HEK293 (cell line): ENCODE measurements at regions not wholly inside any gene's neighbourhood (a gene's known extent, or its start where the extent isn't known, plus 50 kb on each side); places are given as distances from the start of the nearest gene placed in this dataset.

Experiments used
- CTCF ChIA-PET: fragments of 350-600 bp; formaldehyde crosslinking; extraction: SDS; loops from one replicate; lab custom pipeline; 2021; ENCODE audit warnings: antibody characterized with exemption; lab: Yijun Ruan, JAX
- POLR2A ChIA-PET: fragments of 300-600 bp; formaldehyde crosslinking; extraction: SDS; loops from one replicate; lab custom pipeline; 2020; ENCODE audit warnings: antibody characterized with exemption, inconsistent platforms; lab: Yijun Ruan, JAX
- H3K27ac ChIP-seq: fragments of 200-500 bp; sonication (Bioruptor generic); 2 replicates; pipeline ENCODE4 v1.5.1; 2014; ENCODE audit warnings: low read depth, low read length, control low read depth, inconsistent platforms; ENCODE audit errors: extremely low read depth
- H3K36me3 ChIP-seq, 2 experiments: fragments of 200-500 bp in 1 of 2; sonication (Bioruptor generic) in 1 of 2; 1 replicate in 1 of 2; 2 replicates in 1 of 2; pipeline ENCODE4 v1.5.1; 2014 to 2017; ENCODE audit warnings: inconsistent platforms in 2 of 2, low read length in 2 of 2; ENCODE audit not compliant: control insufficient read depth in 2 of 2, insufficient read depth in 1 of 2
- H3K4me1 ChIP-seq: fragments of 200-500 bp; sonication (Bioruptor generic); 2 replicates; pipeline ENCODE4 v1.5.1; 2014; ENCODE audit warnings: mild to moderate bottlenecking, low read length, inconsistent platforms; ENCODE audit not compliant: control insufficient read depth, insufficient read depth
- H3K4me3 ChIP-seq: 2 replicates; pipeline ENCODE4 v1.5.1; 2011; ENCODE audit warnings: low read depth, mild to moderate bottlenecking, control low read depth, low read length, moderate library complexity
- H3K9me3 ChIP-seq: fragments of 200-500 bp; sonication (Bioruptor generic); 2 replicates; pipeline ENCODE4 v1.5.1; 2014; ENCODE audit warnings: low read depth, low read length, inconsistent platforms; ENCODE audit not compliant: control insufficient read depth, insufficient read depth
- AEBP2 ChIP-seq: fragments of 450-650 bp; formaldehyde crosslinking; IDR thresholded peaks from 2 replicates; pipeline ENCODE4 v1.5.1; 2016; ENCODE audit warnings: missing biosample characterization, missing genetic modification characterization, borderline replicate concordance
- BCL11A ChIP-seq: fragments of 450-650 bp; formaldehyde crosslinking; IDR thresholded peaks from 2 replicates; pipeline ENCODE4 v1.5.1; 2016; ENCODE audit warnings: low read depth, missing biosample characterization, missing genetic modification characterization
- GFI1B ChIP-seq: fragments of 450-650 bp; formaldehyde crosslinking; IDR thresholded peaks from 2 replicates; pipeline ENCODE4 v1.5.1; 2016; ENCODE audit warnings: missing biosample characterization, missing genetic modification characterization
- HOXA7 ChIP-seq: sonication (generic); formaldehyde crosslinking; IDR thresholded peaks from 2 replicates; pipeline ENCODE4 v1.8.1; 2022; ENCODE audit warnings: missing genetic modification reagents, borderline replicate concordance
- PBX3 ChIP-seq: sonication (generic); formaldehyde crosslinking; IDR thresholded peaks from 2 replicates; pipeline ENCODE4 v1.8.1; 2022; ENCODE audit warnings: mild to moderate bottlenecking, moderate library complexity, missing genetic modification reagents
- PRDM1 ChIP-seq: fragments of 450-650 bp; formaldehyde crosslinking; IDR thresholded peaks from 2 replicates; pipeline ENCODE4; 2016; ENCODE audit warnings: missing biosample characterization, missing genetic modification characterization
- ZBTB20 ChIP-seq: fragments of 450-650 bp; formaldehyde crosslinking; IDR thresholded peaks from 2 replicates; pipeline ENCODE4 v1.5.1; 2016; ENCODE audit warnings: missing biosample characterization, missing genetic modification characterization
- ZBTB49 ChIP-seq: fragments of 450-650 bp; formaldehyde crosslinking; IDR thresholded peaks from 2 replicates; pipeline ENCODE4 v1.5.1; 2016; ENCODE audit warnings: missing biosample characterization, missing genetic modification characterization, low read depth
- ZFP37 ChIP-seq: fragments of 450-650 bp; formaldehyde crosslinking; IDR thresholded peaks from 2 replicates; pipeline ENCODE4 v1.5.1; 2016; ENCODE audit warnings: missing biosample characterization, missing genetic modification characterization
- ZIC2 ChIP-seq: fragments of 450-650 bp; formaldehyde crosslinking; IDR thresholded peaks from 2 replicates; pipeline ENCODE4 v1.5.1; 2016; ENCODE audit warnings: missing biosample characterization, missing genetic modification characterization
- ZNF211 ChIP-seq: fragments of 450-650 bp; formaldehyde crosslinking; IDR thresholded peaks from 2 replicates; pipeline ENCODE4 v1.5.1; 2016; ENCODE audit warnings: low read depth, missing biosample characterization, missing genetic modification characterization
- ZNF274 ChIP-seq, 2 experiments: fragments of 200-500 bp in 1 of 2; fragments of 450-650 bp in 1 of 2; sonication (Bioruptor generic) in 1 of 2; formaldehyde crosslinking in 1 of 2; IDR thresholded peaks; 2 replicates each; pipeline versions ENCODE4 v1.5.1 to v1.6.1; 2014 to 2016; ENCODE audit warnings: borderline replicate concordance in 1 of 2, inconsistent platforms in 1 of 2, low read length in 1 of 2, missing biosample characterization in 1 of 2, missing genetic modification characterization in 1 of 2
- ZNF362 ChIP-seq: fragments of 450-650 bp; formaldehyde crosslinking; IDR thresholded peaks from 2 replicates; pipeline ENCODE4 v1.5.1; 2016; ENCODE audit warnings: missing biosample characterization, missing genetic modification characterization
- ZNF394 ChIP-seq: fragments of 450-650 bp; formaldehyde crosslinking; IDR thresholded peaks from 2 replicates; pipeline ENCODE4 v1.5.1; 2016; ENCODE audit warnings: missing biosample characterization, missing genetic modification characterization, mild to moderate bottlenecking, moderate library complexity, borderline replicate concordance
- ZNF518A ChIP-seq: fragments of 450-650 bp; formaldehyde crosslinking; conservative IDR thresholded peaks from 2 replicates; pipeline ENCODE4 v1.5.1; 2016; ENCODE audit warnings: low read depth, missing biosample characterization, missing genetic modification characterization
- ZNF580 ChIP-seq: fragments of 450-650 bp; formaldehyde crosslinking; IDR thresholded peaks from 2 replicates; pipeline ENCODE4 v1.5.1; 2016; ENCODE audit warnings: missing biosample characterization, missing genetic modification characterization
- ZNF629 ChIP-seq: fragments of 450-650 bp; formaldehyde crosslinking; IDR thresholded peaks from 2 replicates; pipeline ENCODE4 v1.5.1; 2017; ENCODE audit warnings: missing biosample characterization, missing genetic modification characterization
- ZNF654 ChIP-seq: fragments of 450-650 bp; formaldehyde crosslinking; IDR thresholded peaks from 2 replicates; pipeline ENCODE4 v1.5.1; 2016; ENCODE audit warnings: low read depth, missing biosample characterization, missing genetic modification characterization
- ZNF664 ChIP-seq: fragments of 450-650 bp; formaldehyde crosslinking; IDR thresholded peaks from 2 replicates; pipeline ENCODE4 v1.5.1; 2016; ENCODE audit warnings: missing biosample characterization, missing genetic modification characterization
- ZNF785 ChIP-seq: fragments of 450-650 bp; formaldehyde crosslinking; IDR thresholded peaks from 2 replicates; pipeline ENCODE4 v1.5.1; 2016; ENCODE audit warnings: missing biosample characterization, missing genetic modification characterization
- ZNF837 ChIP-seq: fragments of 450-650 bp; formaldehyde crosslinking; IDR thresholded peaks from 2 replicates; pipeline ENCODE4 v1.5.1; 2016; ENCODE audit warnings: missing biosample characterization, missing genetic modification characterization
- ZNF843 ChIP-seq: fragments of 450-650 bp; formaldehyde crosslinking; IDR thresholded peaks from 2 replicates; pipeline ENCODE4 v1.5.1; 2016; ENCODE audit warnings: missing biosample characterization, missing genetic modification characterization

GRCh38 chr18:67735506-67735905, 219.0 kb upstream of the DSEL start:
- TF ChIP-seq ZNF785 (tag by site-specific recombination) (no peak), ZNF394 (no peak), AEBP2 (no peak), ZIC2 (tag by site-specific recombination) (no peak), ZNF837 (no peak), HOXA7 (CRISPR knock-in tag) (no peak), ZNF843 (tag by site-specific recombination) (no peak), ZBTB20 (tag by site-specific recombination) (no peak), ZNF629 (tag by site-specific recombination) (no peak)
- TF ChIP-seq, all 188 proteins: peak for 0
- Histone ChIP-seq H3K9me3 (no peaks in the 10 kb centered on the region; the same call in 1 of the 2 replicates), H3K4me3 (no peak overlapping the region), H3K27ac (no peak overlapping the region), H3K4me1 (no peaks in the 10 kb centered on the region), H3K36me3 (no peaks in the 10 kb centered on the region)
- ChIA-PET POLR2A (no interaction called here), CTCF (no interaction called here)

GRCh38 chr18:67733088-67733487, 216.6 kb upstream of the DSEL start:
- ChIA-PET POLR2A (no interaction called here), CTCF (interaction anchor here (0.7 kb wide), 1 partner anchor 627 kb away, joined by 3 read pairs; no protein-coding TSS in a partner anchor)

GRCh38 chr18:67731851-67732250, 215.3 kb upstream of the DSEL start:
- Histone ChIP-seq H3K4me1 (no peaks in the 10 kb centered on the region), H3K9me3 (no peaks in the 10 kb centered on the region), H3K27ac (no peak overlapping the region), H3K4me3 (no peak overlapping the region), H3K36me3 (no peaks in the 10 kb centered on the region)
- ChIA-PET CTCF (no interaction called here), POLR2A (no interaction called here)
- no peak for TF ChIP-seq ZNF518A (tag by site-specific recombination)
- TF ChIP-seq ZNF664 (tag by site-specific recombination), result no peak
- TF ChIP-seq ZNF274 (IDR thresholded peaks at IDR 0.05; ENCODE audit: low read length), result no peak
- no peak for TF ChIP-seq ZNF274 (tag by site-specific recombination; IDR thresholded peaks at IDR 0.05; ENCODE audit: borderline replicate concordance)
- TF ChIP-seq ZNF580, result no peak
- no peak for TF ChIP-seq ZBTB49 (tag by site-specific recombination)
- no peak for TF ChIP-seq PRDM1 (tag by site-specific recombination)
- TF ChIP-seq ZNF362, result no peak
- no peak for TF ChIP-seq ZNF654 (tag by site-specific recombination)
- TF ChIP-seq GFI1B (tag by site-specific recombination), result no peak
- no peak for TF ChIP-seq PBX3 (CRISPR knock-in tag)
- no peak for TF ChIP-seq BCL11A

More at GRCh38 chr18:67733088-67733487, 216.6 kb upstream of the DSEL start:
- Histone ChIP-seq H3K27ac (no peak overlapping the region), H3K4me3 (no peak overlapping the region), H3K4me1 (no peaks in the 10 kb centered on the region), H3K9me3 (no peaks in the 10 kb centered on the region), H3K36me3 (no peaks in the 10 kb centered on the region)
- no peak for TF ChIP-seq ZNF211
- no peak for TF ChIP-seq ZFP37
- TF ChIP-seq, all 188 proteins: peak for 0
